ENCODE measurements at regions not wholly inside any gene's neighbourhood (a gene's known extent, or its start where the extent isn't known, plus 50 kb on each side); places are given as distances from the start of the nearest gene placed in this dataset.

DNA sequence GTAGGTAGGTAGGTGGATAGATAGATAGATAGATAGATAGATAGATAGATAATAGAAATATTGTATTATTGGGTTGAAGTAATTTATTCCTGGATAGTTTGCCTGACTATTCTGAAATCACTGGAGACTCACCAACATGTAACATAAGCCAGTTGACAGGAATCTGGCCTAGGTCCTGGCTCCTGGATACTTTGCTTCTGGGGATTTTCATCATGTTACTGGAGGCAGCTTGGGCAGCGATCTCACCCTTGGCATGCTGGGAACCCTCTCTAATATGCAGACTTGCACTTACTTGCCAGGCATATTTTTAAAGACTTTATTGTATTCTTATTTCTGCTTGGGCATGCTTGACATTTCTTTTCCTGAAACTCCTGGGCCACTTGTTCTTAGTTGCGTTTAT, 709.1 kb upstream of the FZD8 start:
- H3K27ac ChIP-seq (ENCODE audit: low read depth, low read length), result no peak overlapping the region
- H3K9me3 ChIP-seq (ENCODE audit: control insufficient read depth, insufficient read depth, low read depth, low read length), result no peaks in the 10 kb centered on the region
- H3K9ac ChIP-seq (ENCODE audit: low read length), result no peak overlapping the region
- H3K27me3 ChIP-seq (ENCODE audit: control insufficient read depth, insufficient read depth, low read length), result no peaks in the 10 kb centered on the region
- H3K4me1 ChIP-seq (ENCODE audit: control insufficient read depth, insufficient read depth, low read length), result no peaks in the 10 kb centered on the region
- no peaks in the 10 kb centered on the region for H3K36me3 ChIP-seq (ENCODE audit: control insufficient read depth, insufficient read depth, low read length)
- H3K4me3 ChIP-seq (ENCODE audit: low read depth, low read length), result no peak overlapping the region

DNA sequence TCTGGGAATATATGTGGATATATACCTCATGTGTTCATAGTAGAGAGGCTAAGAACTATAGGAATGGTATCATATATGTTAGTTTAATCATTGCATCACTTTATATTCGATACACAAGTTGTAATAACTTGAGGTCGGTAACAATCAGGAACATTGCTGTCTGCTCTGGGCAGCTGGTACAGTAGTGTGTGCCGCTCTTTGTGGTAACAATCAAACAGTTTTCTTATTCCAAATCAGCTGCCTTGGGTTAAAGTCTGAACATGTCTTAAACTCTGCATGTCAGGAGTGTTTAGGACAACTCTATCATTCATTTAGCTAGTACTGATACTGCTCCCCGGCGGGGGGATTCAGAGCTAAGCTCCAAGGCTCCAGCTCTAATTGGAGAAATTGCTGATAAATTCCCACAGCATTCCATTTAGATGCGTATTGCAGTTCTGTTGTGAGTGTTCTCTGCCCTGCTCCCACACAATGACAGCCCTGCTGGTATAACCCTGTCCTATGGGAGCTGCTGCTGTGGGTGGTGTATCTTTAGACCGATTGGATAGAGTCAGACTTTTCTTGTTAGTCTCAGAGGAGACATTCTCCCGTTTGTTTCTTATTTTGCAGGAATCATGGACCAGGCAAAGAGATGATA, 707.5 kb upstream of the FZD8 start:
- Histone ChIP-seq H3K27ac (ENCODE audit: low read depth, low read length) (no peak overlapping the region), H3K4me3 (ENCODE audit: low read depth, low read length) (no peak overlapping the region), H3K36me3 (ENCODE audit: control insufficient read depth, insufficient read depth, low read length) (no peaks in the 10 kb centered on the region), H3K27me3 (ENCODE audit: control insufficient read depth, insufficient read depth, low read length) (no peaks in the 10 kb centered on the region), H3K9ac (ENCODE audit: low read length) (no peak overlapping the region), H3K9me3 (ENCODE audit: control insufficient read depth, insufficient read depth, low read depth, low read length) (no peaks in the 10 kb centered on the region), H3K4me1 (ENCODE audit: control insufficient read depth, insufficient read depth, low read length) (no peaks in the 10 kb centered on the region)

DNA sequence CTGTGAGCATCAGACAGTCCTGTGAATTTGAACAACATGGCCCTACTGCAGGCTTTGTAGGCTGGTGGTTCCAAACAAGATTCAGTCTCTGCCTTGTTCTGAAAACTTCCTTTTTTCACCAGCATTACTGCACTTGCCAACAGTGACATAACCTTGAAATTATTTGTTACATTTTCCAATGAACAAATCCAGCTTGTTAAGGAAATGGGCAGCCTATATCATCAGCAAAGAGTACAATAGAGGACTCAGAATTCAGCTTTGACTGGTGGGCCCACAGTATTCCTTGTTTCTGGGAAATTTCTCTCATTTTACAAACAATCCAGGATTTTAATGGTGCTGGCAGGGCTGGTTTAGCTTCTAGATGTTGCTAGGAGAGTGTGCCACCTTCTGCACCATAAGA, 703.7 kb upstream of the FZD8 start:
- no peak overlapping the region for H3K9ac ChIP-seq (ENCODE audit: low read length)

DNA sequence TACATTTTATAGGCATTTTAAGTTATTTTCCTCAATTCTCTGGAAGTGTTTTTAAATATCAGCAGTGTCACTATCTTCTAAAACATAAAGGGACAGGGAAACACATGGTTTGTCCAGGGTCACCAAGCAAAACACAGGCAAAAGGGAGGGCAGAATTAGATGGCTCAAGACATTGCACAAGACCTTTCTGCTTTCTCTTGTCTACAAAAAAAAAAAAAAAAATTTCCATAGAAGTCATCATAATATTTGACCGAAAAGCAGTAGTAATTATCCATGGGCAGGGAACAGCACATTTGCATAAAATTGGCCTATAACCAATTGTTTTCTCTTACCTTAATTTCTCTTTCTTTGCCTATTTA, 703.1 kb upstream of the FZD8 start:
- Histone ChIP-seq H3K27ac (ENCODE audit: low read depth, low read length) (no peak overlapping the region), H3K4me1 (ENCODE audit: control insufficient read depth, insufficient read depth, low read length) (no peaks in the 10 kb centered on the region), H3K27me3 (ENCODE audit: control insufficient read depth, insufficient read depth, low read length) (no peaks in the 10 kb centered on the region), H3K9ac (ENCODE audit: low read length) (no peak overlapping the region), H3K36me3 (ENCODE audit: control insufficient read depth, insufficient read depth, low read length) (no peaks in the 10 kb centered on the region), H3K9me3 (ENCODE audit: control insufficient read depth, insufficient read depth, low read depth, low read length) (no peaks in the 10 kb centered on the region), H3K4me3 (ENCODE audit: low read depth, low read length) (no peak overlapping the region)

More for the DNA sequence above, 703.7 kb upstream of the FZD8 start:
- no peaks in the 10 kb centered on the region for H3K9me3 ChIP-seq (ENCODE audit: control insufficient read depth, insufficient read depth, low read depth, low read length)
- H3K4me3 ChIP-seq (ENCODE audit: low read depth, low read length), result no peak overlapping the region
- H3K27ac ChIP-seq (ENCODE audit: low read depth, low read length), result no peak overlapping the region
- no peaks in the 10 kb centered on the region for H3K36me3 ChIP-seq (ENCODE audit: control insufficient read depth, insufficient read depth, low read length)
- H3K4me1 ChIP-seq (ENCODE audit: control insufficient read depth, insufficient read depth, low read length), result no peaks in the 10 kb centered on the region
- no peaks in the 10 kb centered on the region for H3K27me3 ChIP-seq (ENCODE audit: control insufficient read depth, insufficient read depth, low read length)

DNA sequence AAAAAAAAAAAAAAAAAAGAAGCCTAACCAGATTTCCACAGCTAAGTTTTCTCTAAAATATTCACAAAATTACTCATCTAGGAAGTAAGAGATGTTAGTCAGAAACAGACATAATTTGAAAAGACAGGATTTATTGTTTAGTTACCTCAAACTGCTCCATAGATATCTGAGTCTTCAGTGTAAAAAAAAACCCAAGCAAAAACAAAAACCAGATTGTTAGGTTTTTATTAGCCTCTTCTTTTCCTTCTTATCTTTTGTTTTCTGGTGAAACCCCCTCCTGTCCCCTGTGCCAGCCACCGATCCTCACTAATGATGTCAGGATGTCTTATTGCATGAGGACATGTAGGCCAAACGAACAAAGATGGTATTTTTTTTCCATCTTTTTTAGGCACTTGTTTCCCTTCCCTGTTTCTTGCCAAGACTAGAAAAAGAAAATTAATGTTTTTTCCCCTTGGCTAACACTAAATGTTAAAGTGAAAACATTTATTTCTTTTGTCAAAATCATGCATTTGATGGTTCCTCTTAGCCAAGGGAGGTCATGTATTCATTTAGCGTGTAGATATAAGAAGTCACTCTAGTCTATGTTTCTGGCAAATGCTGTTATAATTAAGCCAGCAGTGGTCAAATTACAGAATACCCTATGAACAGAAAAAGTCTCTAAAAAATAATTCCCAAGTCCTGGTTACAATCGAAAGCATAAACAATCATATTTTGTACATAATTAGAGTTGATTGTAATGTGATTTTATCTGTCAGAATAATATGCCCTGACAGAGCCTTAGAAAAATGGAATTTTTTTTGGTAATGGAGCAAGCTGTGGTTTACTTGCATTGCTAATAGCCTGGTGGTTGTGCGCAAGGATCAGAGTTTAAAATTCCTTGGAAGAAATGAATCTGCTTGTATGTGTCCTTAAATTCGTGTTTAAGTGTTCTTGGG, 702.4 kb upstream of the FZD8 start:
- Histone ChIP-seq H3K27me3 (ENCODE audit: control insufficient read depth, insufficient read depth, low read length) (no peaks in the 10 kb centered on the region), H3K4me3 (ENCODE audit: low read depth, low read length) (no peak overlapping the region), H3K9ac (ENCODE audit: low read length) (no peak overlapping the region), H3K36me3 (ENCODE audit: control insufficient read depth, insufficient read depth, low read length) (no peaks in the 10 kb centered on the region), H3K9me3 (ENCODE audit: control insufficient read depth, insufficient read depth, low read depth, low read length) (no peaks in the 10 kb centered on the region), H3K4me1 (ENCODE audit: control insufficient read depth, insufficient read depth, low read length) (no peaks in the 10 kb centered on the region), H3K27ac (ENCODE audit: low read depth, low read length) (no peak overlapping the region)

DNA sequence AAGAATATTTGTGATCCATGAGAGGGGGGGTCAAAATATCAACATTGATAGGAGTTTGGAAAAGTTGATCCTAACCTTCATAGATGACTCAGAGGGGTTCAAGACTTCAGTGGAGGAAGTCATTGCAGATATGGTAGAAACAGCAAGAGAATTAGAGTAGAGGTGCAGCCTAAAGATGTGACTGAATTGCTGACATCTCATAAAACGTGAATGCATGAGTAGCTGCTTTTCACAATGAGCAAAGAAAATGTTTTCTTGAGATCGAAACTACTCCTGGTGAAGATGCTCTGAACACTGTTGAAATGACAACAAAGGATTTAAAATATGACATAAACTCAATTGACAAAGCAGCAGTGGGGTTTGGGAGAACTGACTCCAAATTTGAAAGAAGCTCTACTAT, 700.7 kb upstream of the FZD8 start:
- no peaks in the 10 kb centered on the region for H3K36me3 ChIP-seq (ENCODE audit: control insufficient read depth, insufficient read depth, low read length)
- H3K27me3 ChIP-seq (ENCODE audit: control insufficient read depth, insufficient read depth, low read length), result no peaks in the 10 kb centered on the region
- no peak overlapping the region for H3K27ac ChIP-seq (ENCODE audit: low read depth, low read length)
- H3K4me3 ChIP-seq (ENCODE audit: low read depth, low read length), result no peak overlapping the region
- H3K9me3 ChIP-seq (ENCODE audit: control insufficient read depth, insufficient read depth, low read depth, low read length), result no peaks in the 10 kb centered on the region
- H3K4me1 ChIP-seq (ENCODE audit: control insufficient read depth, insufficient read depth, low read length), result no peaks in the 10 kb centered on the region
- no peak overlapping the region for H3K9ac ChIP-seq (ENCODE audit: low read length)

DNA sequence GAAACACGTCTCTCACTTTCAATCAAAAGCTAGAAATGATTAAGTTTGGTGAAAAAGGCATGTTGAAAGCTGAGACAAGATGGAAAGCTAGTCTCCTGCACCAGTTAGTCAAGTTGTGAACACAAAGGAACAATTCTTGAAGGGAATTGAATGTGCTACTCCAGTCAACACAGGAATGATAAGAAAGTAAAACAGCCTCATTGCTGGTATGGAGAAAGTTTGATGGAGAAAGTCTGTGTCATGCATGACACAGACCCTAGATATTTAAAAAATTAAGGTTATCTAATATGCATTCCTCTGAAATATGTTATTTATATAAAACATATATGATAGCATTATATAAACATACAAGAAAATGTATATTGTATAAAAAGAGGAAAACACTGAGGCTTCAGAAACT, 699.4 kb upstream of the FZD8 start:
- Histone ChIP-seq H3K9me3 (ENCODE audit: control insufficient read depth, insufficient read depth, low read depth, low read length) (no peaks in the 10 kb centered on the region), H3K9ac (ENCODE audit: low read length) (no peak overlapping the region), H3K4me1 (ENCODE audit: control insufficient read depth, insufficient read depth, low read length) (no peaks in the 10 kb centered on the region), H3K36me3 (ENCODE audit: control insufficient read depth, insufficient read depth, low read length) (no peaks in the 10 kb centered on the region), H3K27me3 (ENCODE audit: control insufficient read depth, insufficient read depth, low read length) (no peaks in the 10 kb centered on the region), H3K27ac (ENCODE audit: low read depth, low read length) (no peak overlapping the region), H3K4me3 (ENCODE audit: low read depth, low read length) (no peak overlapping the region)

DNA sequence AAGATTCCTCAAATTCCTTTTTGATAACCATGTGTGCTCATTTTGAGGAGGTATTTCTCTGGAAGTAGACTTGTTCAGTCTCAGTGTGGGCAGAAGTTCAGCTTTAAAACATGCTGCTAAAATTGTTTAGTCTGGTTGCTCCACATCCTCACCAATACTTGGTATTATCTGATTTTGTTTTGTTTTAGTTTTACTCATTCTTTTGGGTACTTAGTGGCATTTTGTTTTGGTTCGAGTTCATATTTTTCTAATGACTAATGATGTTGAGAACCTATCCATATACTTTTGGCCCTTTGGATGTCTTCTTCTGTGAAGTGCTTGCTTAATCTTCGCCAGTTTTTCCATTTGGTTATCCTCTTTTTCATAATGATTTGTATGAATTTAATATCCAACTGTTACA, 694.2 kb upstream of the FZD8 start:
- H3K27ac ChIP-seq (ENCODE audit: low read depth, low read length), result no peak overlapping the region
- H3K27me3 ChIP-seq (ENCODE audit: control insufficient read depth, insufficient read depth, low read length), result no peaks in the 10 kb centered on the region
- no peaks in the 10 kb centered on the region for H3K9me3 ChIP-seq (ENCODE audit: control insufficient read depth, insufficient read depth, low read depth, low read length)
- H3K36me3 ChIP-seq (ENCODE audit: control insufficient read depth, insufficient read depth, low read length), result no peaks in the 10 kb centered on the region
- H3K4me3 ChIP-seq (ENCODE audit: low read depth, low read length), result no peak overlapping the region
- no peaks in the 10 kb centered on the region for H3K4me1 ChIP-seq (ENCODE audit: control insufficient read depth, insufficient read depth, low read length)
- H3K9ac ChIP-seq (ENCODE audit: low read length), result no peak overlapping the region

DNA sequence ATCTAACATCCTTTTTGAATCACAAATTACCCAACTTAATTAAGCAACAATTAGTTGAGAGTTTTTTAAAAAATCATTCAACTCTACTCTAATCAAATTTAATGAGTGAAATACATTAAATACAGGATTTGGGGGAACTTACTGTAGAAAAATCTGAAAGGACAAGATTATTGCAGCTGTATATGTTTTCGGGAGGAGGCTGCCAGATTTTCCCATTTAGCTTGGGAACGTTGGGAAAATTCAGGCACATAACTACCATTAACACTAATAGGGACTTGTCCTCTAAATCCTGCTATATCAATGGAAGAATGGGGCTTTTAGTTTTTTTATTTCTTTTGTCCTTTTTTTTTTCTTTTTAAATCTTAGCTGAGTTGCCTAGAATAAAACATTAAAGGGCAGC, 691.4 kb upstream of the FZD8 start:
- Histone ChIP-seq H3K36me3 (ENCODE audit: control insufficient read depth, insufficient read depth, low read length) (no peaks in the 10 kb centered on the region), H3K27me3 (ENCODE audit: control insufficient read depth, insufficient read depth, low read length) (no peaks in the 10 kb centered on the region), H3K9ac (ENCODE audit: low read length) (no peak overlapping the region), H3K4me1 (ENCODE audit: control insufficient read depth, insufficient read depth, low read length) (no peaks in the 10 kb centered on the region), H3K9me3 (ENCODE audit: control insufficient read depth, insufficient read depth, low read depth, low read length) (no peaks in the 10 kb centered on the region), H3K27ac (ENCODE audit: low read depth, low read length) (no peak overlapping the region), H3K4me3 (ENCODE audit: low read depth, low read length) (no peak overlapping the region)

DNA sequence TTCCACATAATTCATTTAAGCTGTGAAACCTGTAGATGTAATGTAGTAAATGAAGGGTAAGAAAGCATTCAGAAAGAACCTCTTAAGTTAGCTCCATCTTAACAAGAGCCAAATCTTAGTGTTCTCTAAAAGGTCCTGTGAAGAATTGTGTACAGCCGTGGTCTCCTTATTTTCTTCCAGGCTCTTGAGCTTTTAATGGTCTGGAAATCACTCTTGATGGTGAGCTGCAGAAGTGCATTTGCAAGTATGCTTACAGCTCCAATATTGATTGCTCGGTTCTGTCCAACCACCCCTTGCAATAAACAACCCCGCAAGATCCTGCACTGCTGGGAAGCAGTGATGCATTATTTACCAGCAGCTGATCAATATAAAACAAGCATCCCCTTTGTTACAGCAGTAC, 690.8 kb upstream of the FZD8 start:
- no peak overlapping the region for H3K9ac ChIP-seq (ENCODE audit: low read length)
- no peaks in the 10 kb centered on the region for H3K4me1 ChIP-seq (ENCODE audit: control insufficient read depth, insufficient read depth, low read length)
- no peaks in the 10 kb centered on the region for H3K36me3 ChIP-seq (ENCODE audit: control insufficient read depth, insufficient read depth, low read length)
- no peaks in the 10 kb centered on the region for H3K27me3 ChIP-seq (ENCODE audit: control insufficient read depth, insufficient read depth, low read length)
- no peak overlapping the region for H3K27ac ChIP-seq (ENCODE audit: low read depth, low read length)
- H3K4me3 ChIP-seq (ENCODE audit: low read depth, low read length), result no peak overlapping the region
- no peaks in the 10 kb centered on the region for H3K9me3 ChIP-seq (ENCODE audit: control insufficient read depth, insufficient read depth, low read depth, low read length)

DNA sequence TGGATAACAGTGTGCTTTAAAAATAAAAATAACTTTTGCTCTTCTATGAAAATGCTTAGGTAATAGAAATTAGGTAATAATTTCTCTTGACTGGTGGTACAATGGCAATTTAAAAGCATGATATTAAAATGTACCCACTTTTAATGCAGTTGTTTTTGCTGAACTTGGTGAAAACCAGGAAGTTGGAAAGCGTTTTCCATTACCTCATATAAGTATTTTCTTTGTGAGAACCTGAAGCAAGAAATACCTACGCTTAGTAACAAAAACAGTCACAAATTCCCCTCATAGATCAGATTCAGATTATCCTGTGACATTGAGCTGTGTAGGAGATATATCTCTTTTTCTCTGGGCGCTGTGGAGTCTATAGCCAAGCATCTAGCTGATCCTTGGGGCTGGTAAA, 689.0 kb upstream of the FZD8 start:
- Histone ChIP-seq H3K9me3 (ENCODE audit: control insufficient read depth, insufficient read depth, low read depth, low read length) (no peaks in the 10 kb centered on the region), H3K27me3 (ENCODE audit: control insufficient read depth, insufficient read depth, low read length) (no peaks in the 10 kb centered on the region), H3K36me3 (ENCODE audit: control insufficient read depth, insufficient read depth, low read length) (no peaks in the 10 kb centered on the region), H3K4me1 (ENCODE audit: control insufficient read depth, insufficient read depth, low read length) (no peaks in the 10 kb centered on the region), H3K27ac (ENCODE audit: low read depth, low read length) (no peak overlapping the region), H3K4me3 (ENCODE audit: low read depth, low read length) (no peak overlapping the region), H3K9ac (ENCODE audit: low read length) (no peak overlapping the region)

Measured in HUES6 (cell line).